Stimulated activated CD4-positive, alpha-beta T cell treated with anti-CD3 and anti-CD28 coated beads, TNF-alpha, amount 100 ng/mL, for 48 hours (primary cell): ENCODE measurements at regions not wholly inside any gene's neighbourhood (a gene's known extent, or its start where the extent isn't known, plus 50 kb on each side); places are given as distances from the start of the nearest gene placed in this dataset.

Experiments
- DNase-seq, 3 donors: peaks; one replicate each; pipeline ENCODE4 v3.0.0-alpha.2; 2020; ENCODE audit warnings: low read depth in 3 of 3

DNA sequence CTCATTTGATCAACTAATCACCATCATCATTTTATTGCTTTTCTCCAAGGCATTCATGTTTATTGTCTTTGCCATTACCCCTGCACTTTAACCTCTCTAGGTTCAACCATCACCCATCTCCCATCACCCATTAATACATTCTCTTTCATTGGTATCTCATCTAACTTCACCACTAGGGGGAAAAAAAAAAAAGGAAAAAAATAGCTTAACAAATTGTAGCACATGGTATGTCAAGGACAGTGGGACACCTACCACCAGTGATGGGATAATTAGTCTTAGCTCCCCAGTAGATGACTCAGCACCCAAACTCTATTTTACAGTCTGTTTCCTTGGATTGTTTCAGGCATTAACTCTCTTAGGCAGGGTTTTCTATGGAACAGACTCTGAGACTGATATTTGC lies 1770.2 kb upstream of the MIR17HG start:
- no peak for DNase-seq

DNA sequence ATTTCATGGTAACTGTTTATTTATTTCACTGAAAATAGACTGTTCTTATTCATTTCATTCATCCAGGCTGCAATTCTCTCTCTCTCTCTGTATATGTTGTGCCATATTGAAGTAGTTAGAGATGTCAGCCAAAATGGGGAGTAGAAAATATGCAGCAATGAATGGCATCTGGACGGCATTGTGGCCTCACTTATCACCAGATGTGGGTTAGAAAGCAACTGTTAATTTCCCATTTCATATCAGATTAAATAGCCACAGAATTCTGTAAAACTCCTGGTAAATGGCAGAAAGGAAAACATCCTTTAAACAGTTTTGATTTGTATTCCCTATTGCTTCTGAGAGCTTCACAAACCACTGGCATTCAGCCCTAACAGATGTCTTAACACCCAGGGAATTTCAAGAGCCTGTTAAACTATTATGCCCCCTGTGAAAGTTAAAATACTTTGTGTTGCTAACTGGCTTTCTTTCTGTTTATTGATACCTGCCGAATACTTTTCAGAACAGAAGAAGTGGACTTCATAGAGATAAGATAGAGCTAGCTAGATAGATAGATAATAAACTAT lies 1763.3 kb upstream of the MIR17HG start:
- no peak for DNase-seq

DNA sequence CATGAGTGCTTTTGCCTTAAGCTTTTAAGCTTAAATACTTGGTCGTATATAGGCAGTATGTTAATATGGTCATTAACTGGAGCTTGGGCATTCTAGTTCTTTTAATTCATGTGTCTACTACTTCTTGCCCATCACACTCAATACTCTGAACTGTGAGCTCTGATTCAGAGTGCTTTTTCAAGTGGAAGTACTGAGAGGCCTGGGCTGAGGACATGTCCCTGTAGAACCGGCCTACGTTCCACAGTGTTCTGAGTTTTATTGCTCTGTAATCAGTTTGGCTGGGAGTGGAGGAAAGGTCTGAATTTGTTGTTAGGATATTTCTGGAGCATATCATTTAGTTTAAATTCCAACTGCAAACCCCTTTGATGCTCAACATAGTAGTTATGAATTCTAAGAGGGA lies 1744.8 kb upstream of the MIR17HG start:
- no peak for DNase-seq

DNA sequence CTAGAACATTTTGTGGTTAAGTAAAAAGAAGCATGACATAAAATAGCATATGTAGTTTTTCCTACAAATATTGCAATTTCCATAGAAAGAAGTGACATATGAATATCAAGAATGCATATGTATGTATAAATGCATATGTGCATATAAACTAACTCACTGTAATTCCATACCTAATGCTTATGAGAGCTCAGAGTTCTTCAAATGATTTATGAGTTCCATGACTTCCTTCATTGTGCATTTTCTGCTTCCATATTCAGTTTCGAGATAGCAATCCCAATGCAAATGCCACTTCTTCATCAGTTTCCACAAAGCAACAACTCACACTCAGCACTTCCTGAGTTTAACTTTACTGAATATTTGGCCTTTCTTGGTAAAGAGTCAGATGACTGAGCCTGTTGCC lies 1744.3 kb upstream of the MIR17HG start:
- DNase-seq: no peak

DNA sequence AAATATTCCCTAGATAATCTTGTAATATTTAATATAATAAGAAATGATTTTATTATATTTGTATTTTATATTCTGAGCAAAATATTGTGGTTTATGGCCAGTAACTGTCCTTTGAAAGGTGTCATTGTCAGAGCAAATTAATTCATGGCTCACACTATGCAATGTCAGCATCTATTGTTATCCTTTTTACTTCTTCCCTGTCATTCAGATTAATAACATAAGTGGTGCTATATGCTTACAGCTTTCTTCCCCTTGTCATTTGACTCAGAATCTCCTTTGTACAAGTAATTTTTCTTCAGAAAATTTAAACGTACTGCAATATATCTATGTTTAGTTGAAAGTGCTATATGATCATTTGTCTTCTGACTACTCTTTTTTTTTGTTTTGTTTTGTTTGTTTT lies 1738.2 kb upstream of the MIR17HG start:
- no peak for DNase-seq

DNA sequence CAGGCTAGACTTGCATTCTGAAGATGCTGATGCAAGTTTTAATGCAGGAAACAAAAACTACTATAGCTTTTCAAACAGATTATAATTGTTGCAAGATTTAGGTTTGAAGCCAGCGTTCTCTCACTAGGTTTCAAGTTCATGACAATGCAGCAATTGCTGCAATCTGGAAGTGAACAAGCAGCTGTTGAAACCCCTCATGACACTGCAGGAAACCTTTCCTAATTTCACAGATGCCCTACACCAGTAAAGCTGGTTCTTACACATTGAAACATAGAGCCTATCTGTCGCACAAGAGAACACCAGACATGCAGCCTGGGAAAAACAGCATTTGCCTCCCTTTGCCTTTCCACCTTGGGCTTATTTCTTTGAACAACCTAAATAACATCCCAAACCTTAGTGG lies 1737.2 kb upstream of the MIR17HG start:
- DNase-seq: no peak

DNA sequence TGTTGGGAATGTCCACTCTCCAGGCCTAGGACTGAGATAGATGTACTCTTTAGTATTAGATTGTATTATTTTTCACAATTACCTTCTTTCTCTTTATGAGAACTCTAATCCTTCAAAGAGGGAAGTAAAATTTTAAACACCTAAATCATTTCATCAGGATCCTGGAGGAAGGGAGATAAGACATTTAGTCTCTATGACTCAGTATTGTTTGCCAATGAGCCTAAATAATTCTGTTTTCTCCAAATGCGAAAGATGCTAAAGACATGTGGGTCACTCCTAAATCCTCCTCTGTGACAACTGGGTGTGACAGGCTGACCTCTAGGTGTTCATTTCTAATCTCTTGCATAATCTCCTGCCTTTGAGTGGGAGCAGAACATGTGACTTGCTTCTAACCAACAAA lies 1736.6 kb upstream of the MIR17HG start:
- DNase-seq: no peak

DNA sequence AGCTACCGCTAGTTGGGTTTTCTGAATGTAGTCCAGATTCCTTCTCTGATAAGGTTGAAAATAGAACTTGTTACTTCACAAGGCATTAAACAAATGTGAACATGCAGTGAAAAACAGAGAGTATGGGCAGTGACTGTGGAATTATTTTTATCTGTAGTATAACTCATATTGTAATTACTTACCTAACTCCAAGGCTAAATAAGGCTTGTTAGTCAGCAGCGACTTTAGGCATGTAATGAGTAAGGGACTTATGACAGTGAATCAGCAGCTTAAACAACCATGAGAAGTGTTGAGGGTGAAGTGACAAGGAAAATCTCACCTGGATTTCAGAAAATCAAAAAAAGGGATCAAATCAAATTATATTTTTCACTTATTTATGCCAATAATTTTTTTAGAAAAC lies 1719.5 kb upstream of the MIR17HG start:
- DNase-seq: no peak

DNA sequence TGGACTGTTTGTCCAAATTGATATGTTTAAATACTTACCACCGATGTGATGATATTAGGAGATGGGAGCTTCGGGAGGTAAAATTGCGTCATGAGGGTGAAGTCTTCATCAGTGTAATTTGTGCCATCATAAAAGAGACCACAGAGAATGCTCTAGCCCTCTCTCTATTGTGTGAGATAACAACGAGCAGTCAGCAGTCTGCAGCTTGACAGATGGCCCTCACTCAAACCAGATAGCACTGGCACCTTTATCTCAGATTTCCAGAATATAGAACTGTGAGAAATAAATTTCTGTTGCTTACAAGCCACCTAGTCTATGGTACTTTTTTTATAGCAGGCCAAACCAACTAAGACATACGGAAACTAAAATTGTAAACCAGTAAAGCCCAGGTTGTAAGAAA lies 1718.9 kb upstream of the MIR17HG start:
- DNase-seq: no peak

DNA sequence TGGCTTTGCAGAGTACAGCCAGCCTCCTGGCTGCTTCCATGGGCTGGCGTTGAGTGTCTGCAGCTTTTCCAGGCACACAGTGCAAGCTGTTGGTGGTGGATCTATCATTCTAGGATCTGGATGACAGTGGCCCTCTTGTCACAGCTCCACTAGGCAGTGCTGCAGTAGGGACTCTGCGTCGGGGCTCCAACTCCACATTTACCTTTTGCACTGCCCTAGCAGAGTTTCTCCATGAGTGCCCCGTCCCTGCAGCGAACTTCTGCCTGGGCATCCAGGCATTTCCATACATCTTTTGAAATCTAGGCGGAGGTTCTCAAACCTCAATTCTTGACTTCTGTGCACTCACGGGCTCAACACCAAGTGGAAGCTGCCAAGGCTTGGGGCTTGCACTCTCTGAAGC lies 1697.3 kb upstream of the MIR17HG start:
- DNase-seq: no peak

DNA sequence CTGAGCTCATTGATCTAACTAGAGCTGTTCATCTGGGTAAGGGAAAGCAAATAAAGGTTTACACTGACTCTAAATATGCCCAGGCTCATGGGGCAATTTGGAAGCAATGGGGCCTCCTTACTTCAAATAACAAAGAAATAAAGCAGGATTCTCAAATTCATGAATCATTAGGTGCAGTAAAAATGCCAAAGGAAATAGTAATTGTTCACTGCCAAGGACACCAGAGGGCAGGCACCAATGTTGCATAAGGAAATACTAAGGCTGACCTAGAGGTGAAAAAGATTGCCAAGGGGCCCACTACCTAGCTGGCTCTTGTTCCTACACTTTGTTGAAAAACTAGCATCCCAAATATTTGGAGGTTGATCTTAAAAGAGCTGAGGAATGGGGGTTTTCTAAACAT lies 1686.7 kb upstream of the MIR17HG start:
- no peak for DNase-seq

DNA sequence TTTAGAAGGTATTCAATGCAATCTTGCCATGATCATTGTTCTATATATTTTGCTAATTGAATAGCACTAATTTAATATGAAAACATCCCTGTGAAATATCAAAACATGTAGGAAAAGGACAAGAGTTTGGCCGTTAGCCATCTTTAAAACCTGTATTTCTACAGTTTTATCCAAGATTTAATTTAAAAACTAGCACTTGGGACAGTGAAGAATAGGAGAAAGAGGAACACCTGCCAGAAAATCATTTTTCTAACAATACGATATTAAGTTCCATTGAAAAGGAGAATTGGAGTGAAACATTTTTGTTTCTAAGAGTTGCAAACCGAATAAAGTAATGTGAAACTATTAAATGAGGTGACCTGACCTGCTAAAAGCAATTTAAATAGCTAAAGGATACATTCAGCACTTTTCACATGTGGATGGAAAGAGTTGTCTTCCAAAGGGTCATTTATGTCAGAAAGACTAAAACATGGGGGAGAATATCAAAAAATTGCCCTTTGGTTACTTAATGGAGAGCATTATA lies 1673.6 kb upstream of the MIR17HG start:
- no peak for DNase-seq

DNA sequence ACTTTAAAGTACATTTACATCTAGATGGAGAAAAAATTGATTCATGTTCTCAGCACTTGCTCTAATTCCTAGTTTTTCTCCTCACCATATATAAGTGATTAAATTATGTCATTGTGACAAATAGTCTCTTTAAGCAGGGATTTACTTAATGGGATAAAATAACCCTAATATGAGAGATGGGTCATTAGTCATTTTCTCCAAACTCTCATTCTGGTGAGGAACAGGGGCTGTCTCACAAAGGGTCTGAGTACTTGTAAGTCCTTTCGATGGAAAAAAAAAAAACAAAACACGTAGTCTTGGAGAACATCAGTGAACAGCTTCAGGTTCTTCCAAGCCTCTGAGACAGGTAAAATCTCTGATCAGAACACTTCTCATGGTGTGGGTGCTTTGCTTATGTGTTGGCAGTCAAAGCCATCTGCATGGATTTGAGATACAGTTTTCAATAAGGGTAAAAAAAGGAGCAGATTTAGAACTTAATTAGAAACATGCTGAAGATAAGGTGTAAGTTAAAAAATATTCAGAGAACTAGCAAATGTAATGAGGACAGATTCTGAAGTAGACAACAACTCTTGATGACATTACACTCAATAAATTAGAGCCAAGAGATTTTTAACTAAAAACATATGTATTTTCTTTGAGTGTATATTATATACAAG lies 1668.9 kb upstream of the MIR17HG start:
- no peak for DNase-seq

DNA sequence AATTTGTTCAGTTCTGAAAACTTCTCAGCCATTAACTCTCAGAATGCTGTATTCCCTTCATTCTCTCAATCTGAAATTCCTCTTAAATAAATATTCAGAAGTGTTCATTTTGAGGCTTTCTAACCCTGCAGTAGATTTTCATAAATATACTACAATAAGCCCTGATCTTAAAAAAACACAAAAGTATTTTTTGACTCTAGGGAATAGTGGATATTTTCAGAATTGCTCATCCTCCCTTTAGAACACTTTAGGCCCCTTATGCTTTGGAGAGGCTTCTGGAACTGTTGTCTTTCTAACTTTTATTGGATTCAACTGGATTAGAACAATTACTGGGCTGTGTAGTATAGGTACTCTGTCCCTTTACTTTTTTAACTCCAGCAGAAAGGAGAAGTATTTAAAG lies 1662.6 kb upstream of the MIR17HG start:
- DNase-seq: no peak

DNA sequence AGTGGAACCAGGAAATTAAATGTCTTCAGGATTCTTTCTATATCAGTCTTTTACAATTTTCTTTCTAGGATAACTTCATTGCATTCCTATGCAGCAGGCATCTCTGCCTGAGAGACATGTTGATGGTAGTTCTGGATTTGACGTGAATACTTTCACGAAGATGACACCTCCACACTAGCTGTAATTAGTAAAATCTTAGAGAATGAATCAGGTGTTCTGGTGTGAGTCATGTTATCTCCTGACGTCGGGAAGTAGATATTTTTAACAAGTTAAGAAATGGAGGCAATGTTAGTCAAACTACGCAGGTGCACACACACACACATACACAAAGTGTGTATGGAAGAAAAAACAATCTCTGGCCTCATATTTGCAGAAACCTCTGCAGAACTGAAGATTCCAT lies 1661.3 kb upstream of the MIR17HG start:
- DNase-seq: no peak

DNA sequence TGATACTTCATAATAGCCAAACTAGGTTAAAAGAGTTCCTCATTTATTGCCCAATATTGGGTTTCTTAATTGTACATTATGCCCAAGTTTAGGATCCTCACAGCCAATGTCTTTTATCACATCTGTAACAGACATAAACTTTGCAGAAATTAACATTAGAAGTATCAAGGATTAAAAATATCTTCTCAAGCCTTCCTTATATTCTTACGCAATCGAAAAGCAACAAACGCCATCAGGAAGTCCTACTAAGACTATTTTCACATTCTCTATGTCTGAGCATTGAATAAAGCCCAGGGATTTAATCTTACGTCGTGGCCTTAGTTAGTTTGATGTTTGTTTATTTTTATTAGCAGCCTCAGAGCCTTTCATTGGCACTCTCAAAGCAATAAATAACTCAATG lies 1660.4 kb upstream of the MIR17HG start:
- DNase-seq: no peak

DNA sequence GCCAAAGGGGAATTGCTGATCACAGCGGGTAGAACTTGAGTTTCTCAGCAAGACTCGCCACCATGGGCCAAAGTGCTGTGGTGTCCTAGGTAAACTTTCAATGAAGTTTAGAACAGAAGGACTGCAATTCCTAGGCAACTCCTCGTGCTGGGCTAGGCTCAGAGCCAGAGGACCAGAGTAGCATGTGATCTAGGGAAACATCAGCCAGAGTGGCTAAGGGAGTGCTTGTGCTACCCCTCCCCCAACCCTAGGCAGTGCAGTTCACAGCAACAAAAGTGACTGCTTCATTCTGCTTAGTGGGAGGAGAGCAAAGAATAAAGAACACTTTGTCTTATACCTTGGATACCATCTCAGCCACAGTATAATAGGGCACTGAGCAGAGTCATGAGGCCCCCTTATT lies 1658.6 kb upstream of the MIR17HG start:
- DNase-seq: no peak

DNA sequence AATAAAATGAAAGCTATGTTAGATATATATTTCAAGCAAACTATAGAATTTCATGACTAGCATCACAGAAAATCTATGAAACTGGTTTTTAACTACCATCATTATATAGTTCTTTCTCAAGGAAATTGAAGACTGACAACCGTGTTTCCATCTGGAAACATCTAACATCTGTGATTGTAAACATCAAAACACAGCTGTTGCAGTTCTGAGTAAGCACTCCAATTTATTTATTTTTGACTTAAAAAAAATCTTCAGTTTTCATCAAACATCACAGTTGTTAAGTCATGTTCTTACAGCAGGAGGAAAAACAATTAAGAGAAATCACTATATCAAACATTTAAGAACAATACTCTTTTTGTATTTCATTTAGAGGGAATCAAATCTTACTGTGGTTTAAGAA lies 1653.0 kb upstream of the MIR17HG start:
- DNase-seq: no peak

DNA sequence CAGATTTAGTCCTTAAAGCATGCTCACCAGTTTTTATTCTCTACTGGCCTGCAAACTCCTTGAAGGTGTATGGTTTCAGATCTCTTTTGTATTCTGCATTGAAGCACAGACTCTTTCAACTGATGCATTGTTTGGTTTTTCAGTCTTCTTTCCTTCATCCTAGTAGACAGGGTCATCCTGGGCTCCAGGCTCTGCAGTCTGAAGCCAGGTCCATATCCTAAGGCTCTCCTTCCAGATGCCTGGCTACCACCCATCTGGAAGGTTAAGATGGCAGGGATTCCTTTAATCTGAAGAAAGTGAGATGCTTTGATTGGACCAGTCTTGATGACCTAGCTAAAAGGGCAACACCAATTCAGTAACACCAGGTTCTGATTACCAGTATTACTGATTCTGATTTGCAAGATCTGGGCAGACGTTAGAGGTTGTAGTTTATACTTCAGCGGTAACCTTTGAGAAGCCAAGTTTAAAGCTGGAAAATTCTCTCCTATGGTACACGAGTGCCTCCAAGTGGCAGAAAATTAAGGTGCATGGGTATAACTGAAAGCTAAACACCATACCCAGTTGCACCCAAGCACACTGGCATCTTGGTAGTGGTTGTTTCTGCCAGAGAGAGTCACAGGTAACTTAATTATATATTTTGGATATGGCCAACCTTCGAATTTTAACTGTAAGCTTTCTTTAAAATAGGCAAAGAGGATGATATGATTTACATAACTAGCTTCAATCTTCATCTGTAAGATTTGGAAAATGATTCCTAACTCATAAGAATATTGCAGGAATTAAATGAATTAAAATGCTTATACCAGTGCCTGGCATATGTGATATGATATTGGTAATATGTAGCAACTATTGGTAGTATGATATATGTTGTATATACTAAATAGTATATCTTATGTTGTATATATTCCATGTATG lies 1651.9 kb upstream of the MIR17HG start:
- DNase-seq: no peak

DNA sequence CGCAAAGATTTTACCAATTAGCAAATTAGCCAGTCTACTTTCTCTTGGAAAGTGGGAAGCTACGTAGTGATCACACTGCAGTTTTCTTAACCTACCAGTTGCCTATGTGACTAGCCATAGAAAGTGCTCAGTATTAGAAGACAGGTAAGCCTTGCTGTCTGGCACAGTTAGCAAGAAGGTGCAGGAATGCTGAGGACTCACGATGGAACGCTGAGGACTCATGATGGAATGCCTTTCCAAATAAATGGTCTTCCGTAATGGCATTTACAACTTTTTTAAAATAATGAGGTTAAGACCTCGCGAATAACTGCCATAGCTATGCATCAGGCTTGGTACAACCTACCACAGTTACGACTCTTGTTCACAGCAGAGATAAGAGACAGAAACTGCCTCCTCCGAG lies 1645.6 kb upstream of the MIR17HG start:
- DNase-seq: no peak

DNA sequence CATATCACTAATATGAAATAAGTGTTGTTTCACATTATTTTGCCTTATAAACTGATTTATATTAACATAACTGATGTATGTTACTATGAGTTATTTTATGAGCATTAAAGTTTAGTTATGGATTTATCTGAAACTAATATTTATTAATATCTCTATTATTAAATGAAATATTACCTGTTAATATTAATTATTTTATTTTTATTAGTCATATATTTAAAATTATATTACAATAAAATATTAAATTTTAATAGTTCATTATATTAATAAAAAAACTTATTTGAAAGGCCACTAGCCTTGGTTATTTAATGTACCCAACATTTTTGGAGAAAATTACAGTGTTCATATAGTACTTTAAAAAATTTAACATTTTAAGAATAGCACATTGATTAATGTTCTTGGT lies 1643.4 kb upstream of the MIR17HG start:
- no peak for DNase-seq

DNA sequence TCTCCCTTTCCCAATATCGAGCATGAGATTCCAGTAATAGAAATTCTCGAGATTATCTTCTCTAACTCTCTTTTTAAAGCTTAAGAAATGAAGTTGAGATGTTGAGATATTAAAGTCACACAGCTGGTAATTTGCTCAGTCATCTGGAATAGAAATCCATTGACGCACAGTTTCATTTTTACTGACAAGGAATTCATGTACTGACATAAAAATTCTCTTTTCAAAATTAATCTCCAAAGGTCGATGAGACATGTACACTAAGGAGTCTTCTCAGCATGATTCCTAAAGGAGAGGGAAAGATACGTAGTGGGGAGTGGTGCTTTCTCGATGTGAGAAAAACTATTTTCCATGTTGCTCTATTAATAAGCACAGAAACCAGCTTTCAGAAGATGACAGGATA lies 1639.5 kb upstream of the MIR17HG start:
- no peak for DNase-seq

DNA sequence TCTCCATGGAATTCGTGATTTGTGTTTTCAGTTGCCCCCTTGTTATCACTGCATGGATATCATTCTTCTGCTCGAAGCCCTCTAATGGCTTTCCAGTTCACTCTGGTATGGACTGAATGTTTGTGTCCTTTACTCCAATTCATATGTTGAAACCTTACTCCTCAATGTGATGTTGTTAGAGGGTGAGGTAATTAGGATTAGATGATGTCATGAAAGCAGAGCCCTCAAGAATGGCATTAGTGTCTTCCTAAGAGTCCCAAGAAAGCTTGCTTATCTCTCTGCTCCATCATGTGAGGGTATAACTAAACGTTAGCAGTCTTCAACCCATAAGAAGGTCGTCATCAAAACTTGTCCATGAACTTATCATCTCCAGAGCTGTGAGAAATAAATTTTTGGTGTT lies 1626.3 kb upstream of the MIR17HG start:
- no peak for DNase-seq
